ENCODE measurements at regions not wholly inside any gene's neighbourhood (a gene's known extent, or its start where the extent isn't known, plus 50 kb on each side); places are given as distances from the start of the nearest gene placed in this dataset.

- TF ChIP-seq CTCF (IDR thresholded peaks at IDR 0.05) (no peak), POLR2A (IDR thresholded peaks at IDR 0.05) (no peak)
Measured at GRCh38 chr10:107626862-107627261, 462.4 kb upstream of the SORCS1 start.

All from testis (tissue), 2 donors.